Type B pancreatic cell (in vitro differentiated cells): ENCODE measurements at regions not wholly inside any gene's neighbourhood (a gene's known extent, or its start where the extent isn't known, plus 50 kb on each side); places are given as distances from the start of the nearest gene placed in this dataset.

Source experiments
- DNase-seq: peaks from one replicate; pipeline ENCODE4 v3.0.0; 2021; ENCODE audit warnings: mixed read lengths; ENCODE audit not compliant: unreplicated experiment; ENCODE audit errors: extremely low spot score
- H3K27ac Mint-ChIP-seq: 2 replicates; pipeline ENCODE4 v1.8.0; 2021; ENCODE audit warnings: mild to moderate bottlenecking, mixed read lengths
- H3K27me3 Mint-ChIP-seq: 2 replicates; pipeline ENCODE4 v1.8.0; 2021; ENCODE audit warnings: mixed read lengths
- H3K36me3 Mint-ChIP-seq: 2 replicates; pipeline ENCODE4 v1.8.0; 2021; ENCODE audit warnings: mixed read lengths
- H3K4me1 Mint-ChIP-seq: one replicate; pipeline ENCODE4 v1.8.0; 2021; ENCODE audit warnings: mixed read lengths; ENCODE audit not compliant: unreplicated experiment
- H3K4me3 Mint-ChIP-seq: 2 replicates; pipeline ENCODE4 v1.8.0; 2021; ENCODE audit warnings: mild to moderate bottlenecking, mixed read lengths
- H3K9me3 Mint-ChIP-seq: 2 replicates; pipeline ENCODE4 v1.8.0; 2021; ENCODE audit warnings: mixed read lengths
- CTCF ChIP-seq: fragments of 200-600 bp; sonication (generic); conservative IDR thresholded peaks from 2 replicates; pipeline ENCODE4 v1.5.0; 2021; ENCODE audit warnings: antibody characterized with exemption, mild to moderate bottlenecking

GRCh38 chr2:195124391-195125079 is 532.5 kb upstream of the SLC39A10 start:
- no peaks in the 10 kb centered on the region for H3K36me3 Mint-ChIP-seq
- H3K4me3 Mint-ChIP-seq = no peak overlapping the region
- no peaks in the 10 kb centered on the region for H3K4me1 Mint-ChIP-seq
- no peaks in the 10 kb centered on the region for H3K27me3 Mint-ChIP-seq
- no peak overlapping the region for H3K27ac Mint-ChIP-seq
- DNase-seq = no peak
- H3K9me3 Mint-ChIP-seq = no peaks in the 10 kb centered on the region
- TF ChIP-seq CTCF = no peak

- H3K4me3 Mint-ChIP-seq = no peak overlapping the region
- H3K9me3 Mint-ChIP-seq = no peaks in the 10 kb centered on the region
- no peaks in the 10 kb centered on the region for H3K36me3 Mint-ChIP-seq
- H3K4me1 Mint-ChIP-seq = no peaks in the 10 kb centered on the region
- no peak for DNase-seq
- H3K27ac Mint-ChIP-seq = no peak overlapping the region
- no peaks in the 10 kb centered on the region for H3K27me3 Mint-ChIP-seq
- no peak for TF ChIP-seq CTCF
Measured at GRCh38 chr2:195122653-195123052, 534.4 kb upstream of the SLC39A10 start.

- H3K4me3 Mint-ChIP-seq = no peak overlapping the region
- no peaks in the 10 kb centered on the region for H3K4me1 Mint-ChIP-seq
- H3K9me3 Mint-ChIP-seq = no peaks in the 10 kb centered on the region
- H3K27me3 Mint-ChIP-seq = no peaks in the 10 kb centered on the region
- no peak overlapping the region for H3K27ac Mint-ChIP-seq
- no peak for DNase-seq
- TF ChIP-seq CTCF = no peak
- no peaks in the 10 kb centered on the region for H3K36me3 Mint-ChIP-seq
Measured at GRCh38 chr2:195121341-195121740, 535.7 kb upstream of the SLC39A10 start.

GRCh38 chr2:195119231-195119630 is 537.8 kb upstream of the SLC39A10 start:
- DNase-seq = no peak
- Mint-ChIP-seq H3K27me3 (no peaks in the 10 kb centered on the region), H3K4me1 (no peaks in the 10 kb centered on the region), H3K27ac (no peak overlapping the region), H3K9me3 (no peaks in the 10 kb centered on the region), H3K4me3 (no peak overlapping the region), H3K36me3 (no peaks in the 10 kb centered on the region)
- no peak for TF ChIP-seq CTCF

- no peak overlapping the region for H3K27ac Mint-ChIP-seq
- H3K9me3 Mint-ChIP-seq = peaks cover 7% of the 10 kb centered on the region
- no peak overlapping the region for H3K4me3 Mint-ChIP-seq
- no peaks in the 10 kb centered on the region for H3K4me1 Mint-ChIP-seq
- no peak for TF ChIP-seq CTCF
- no peaks in the 10 kb centered on the region for H3K36me3 Mint-ChIP-seq
- DNase-seq = no peak
- no peaks in the 10 kb centered on the region for H3K27me3 Mint-ChIP-seq
Measured at GRCh38 chr2:195118276-195118675, 538.8 kb upstream of the SLC39A10 start.

- Mint-ChIP-seq H3K36me3 (no peaks in the 10 kb centered on the region), H3K4me3 (no peak overlapping the region), H3K27me3 (no peaks in the 10 kb centered on the region), H3K9me3 (peaks cover 7% of the 10 kb centered on the region), H3K27ac (no peak overlapping the region), H3K4me1 (no peaks in the 10 kb centered on the region)
- no peak for TF ChIP-seq CTCF
- no peak for DNase-seq
Measured at GRCh38 chr2:195117011-195117410, 540.0 kb upstream of the SLC39A10 start.
